OCI-LY7 (cell line): ENCODE measurements at regions not wholly inside any gene's neighbourhood (a gene's known extent, or its start where the extent isn't known, plus 50 kb on each side); places are given as distances from the start of the nearest gene placed in this dataset.

Experiments used
- BruUV-seq: library from RNA; stranded (reverse); fragments of 400-500 nt; replicated peaks from 2 replicates; lab custom pipeline; 2021; lab: Mats Ljungman, UMichigan
- CTCF ChIA-PET: fragments of 300-600 bp; sonication (Branson Sonifier 250); formaldehyde crosslinking; loops from one replicate; lab custom pipeline; 2022; ENCODE audit warnings: antibody characterized with exemption; ENCODE audit not compliant: unreplicated experiment; lab: Charles Lee
- POLR2A ChIA-PET: fragments of 300-600 bp; sonication (Branson Sonifier 250); formaldehyde crosslinking; loops from one replicate; lab custom pipeline; 2022; ENCODE audit warnings: antibody characterized with exemption; lab: Charles Lee
- DNase-seq: peaks from one replicate; pipeline ENCODE4 v3.0.0-alpha.2; 2015; ENCODE audit warnings: low spot score
- H2AFZ ChIP-seq: fragments of 200-600 bp; sonication (generic), shearing (Covaris generic); 2 replicates; pipeline ENCODE4 v1.6.1; 2014; ENCODE audit warnings: mild to moderate bottlenecking, antibody characterized with exemption, low read length, moderate library complexity
- H3K27ac ChIP-seq: fragments of 200-600 bp; sonication (generic); 2 replicates; pipeline ENCODE4 v1.5.1; 2014; ENCODE audit warnings: mixed run types, low read depth, mild to moderate bottlenecking, moderate library complexity, low read length, inconsistent platforms; ENCODE audit not compliant: poor library complexity, severe bottlenecking
- H3K36me3 ChIP-seq: fragments of 200-600 bp; sonication (generic); 2 replicates; pipeline ENCODE4 v1.6.1; 2014; ENCODE audit warnings: mild to moderate bottlenecking, antibody characterized with exemption, low read length, moderate library complexity, mixed read lengths; ENCODE audit not compliant: insufficient read depth
- H3K4me1 ChIP-seq: fragments of 200-600 bp; sonication (generic); 2 replicates; pipeline ENCODE4 v1.5.1; 2014; ENCODE audit warnings: mild to moderate bottlenecking, low read length; ENCODE audit not compliant: insufficient read depth, poor library complexity, severe bottlenecking
- H3K4me2 ChIP-seq: fragments of 200-600 bp; sonication (generic); 2 replicates; pipeline ENCODE4 v1.6.1; 2014; ENCODE audit warnings: mild to moderate bottlenecking, low read length
- H3K4me3 ChIP-seq: fragments of 200-600 bp; sonication (generic); 2 replicates; pipeline ENCODE4 v1.5.1; 2014; ENCODE audit warnings: mild to moderate bottlenecking, low read depth, low read length; ENCODE audit not compliant: poor library complexity, severe bottlenecking
- H3K79me2 ChIP-seq: fragments of 200-600 bp; sonication (generic); 2 replicates; pipeline ENCODE4 v1.6.1; 2016; ENCODE audit warnings: low read depth, mild to moderate bottlenecking, low read length, moderate library complexity, mixed read lengths; ENCODE audit not compliant: insufficient read depth
- H3K9me2 ChIP-seq: fragments of 200-600 bp; sonication (generic); 2 replicates; pipeline ENCODE4 v1.6.1; 2016; ENCODE audit warnings: mild to moderate bottlenecking, low read length, mixed read lengths; ENCODE audit not compliant: insufficient read depth
- H3K9me3 ChIP-seq: fragments of 200-600 bp; sonication (generic); 2 replicates; pipeline ENCODE4 v1.6.1; 2014; ENCODE audit warnings: mild to moderate bottlenecking, mixed run types, low read length, mixed read lengths
- H4K20me1 ChIP-seq: fragments of 200-600 bp; sonication (generic); 2 replicates; pipeline ENCODE4 v1.6.1; 2014; ENCODE audit warnings: mild to moderate bottlenecking, antibody characterized with exemption, low read length, moderate library complexity, mixed read lengths; ENCODE audit not compliant: insufficient read depth
- EZH2phosphoT487 ChIP-seq: fragments of 200-600 bp; sonication (generic); IDR thresholded peaks from 2 replicates; pipeline ENCODE4 v1.6.1; 2018; ENCODE audit warnings: low read depth, borderline replicate concordance, mild to moderate bottlenecking, mixed run types, antibody characterized with exemption, low read length, moderate library complexity, mixed read lengths
- intact Hi-C: fragments of 100-400 bp; cut with micrococcal nuclease; formaldehyde crosslinking; loops from one replicate; pipeline ENCODE4 v1.10.0; 2022; ENCODE audit not compliant: unreplicated experiment
- TF ChIP-seq, protein P1 (sequence below): fragments of 200-600 bp; sonication (generic); conservative IDR thresholded peaks from 2 replicates; pipeline ENCODE4 v1.5.1; 2014; ENCODE audit warnings: mild to moderate bottlenecking, antibody characterized with exemption, low read length, moderate library complexity, mixed read lengths

DNA sequence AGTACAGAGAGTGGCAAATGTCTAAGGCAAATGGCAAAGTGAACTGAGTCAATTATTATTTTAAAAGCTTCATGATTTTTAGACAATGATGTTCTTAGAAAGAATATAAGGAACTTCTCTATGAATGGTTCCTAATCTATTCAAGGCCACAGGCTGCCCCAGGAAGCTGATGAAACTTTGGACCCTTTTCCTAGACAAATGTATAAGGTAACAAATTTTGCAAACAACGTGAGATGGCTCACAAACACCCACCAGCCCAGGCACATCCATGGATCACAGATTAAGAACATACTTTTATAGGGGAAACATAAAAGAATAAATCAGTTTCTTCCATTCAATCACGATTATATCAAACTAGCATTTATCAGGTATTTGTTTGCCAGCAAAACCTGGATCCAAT, 659.0 kb downstream of the IRS1 start:
- no peak overlapping the region for H3K4me2 ChIP-seq
- H4K20me1 ChIP-seq: no peaks in the 10 kb centered on the region
- H3K79me2 ChIP-seq: no peaks in the 10 kb centered on the region
- H3K9me2 ChIP-seq: no peaks in the 10 kb centered on the region
- H2AFZ ChIP-seq: no peak overlapping the region
- ChIA-PET POLR2A (no interaction called here), CTCF (no interaction called here)
- DNase-seq: no peak
- TF ChIP-seq, protein P1, sequence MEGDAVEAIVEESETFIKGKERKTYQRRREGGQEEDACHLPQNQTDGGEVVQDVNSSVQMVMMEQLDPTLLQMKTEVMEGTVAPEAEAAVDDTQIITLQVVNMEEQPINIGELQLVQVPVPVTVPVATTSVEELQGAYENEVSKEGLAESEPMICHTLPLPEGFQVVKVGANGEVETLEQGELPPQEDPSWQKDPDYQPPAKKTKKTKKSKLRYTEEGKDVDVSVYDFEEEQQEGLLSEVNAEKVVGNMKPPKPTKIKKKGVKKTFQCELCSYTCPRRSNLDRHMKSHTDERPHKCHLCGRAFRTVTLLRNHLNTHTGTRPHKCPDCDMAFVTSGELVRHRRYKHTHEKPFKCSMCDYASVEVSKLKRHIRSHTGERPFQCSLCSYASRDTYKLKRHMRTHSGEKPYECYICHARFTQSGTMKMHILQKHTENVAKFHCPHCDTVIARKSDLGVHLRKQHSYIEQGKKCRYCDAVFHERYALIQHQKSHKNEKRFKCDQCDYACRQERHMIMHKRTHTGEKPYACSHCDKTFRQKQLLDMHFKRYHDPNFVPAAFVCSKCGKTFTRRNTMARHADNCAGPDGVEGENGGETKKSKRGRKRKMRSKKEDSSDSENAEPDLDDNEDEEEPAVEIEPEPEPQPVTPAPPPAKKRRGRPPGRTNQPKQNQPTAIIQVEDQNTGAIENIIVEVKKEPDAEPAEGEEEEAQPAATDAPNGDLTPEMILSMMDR: no peak
- no peak for TF ChIP-seq EZH2phosphoT487
- no TSS peak for BruUV-seq
- H3K9me3 ChIP-seq: no peaks in the 10 kb centered on the region
- intact Hi-C loops: no loop called here
- no peaks in the 10 kb centered on the region for H3K4me1 ChIP-seq
- no peak overlapping the region for H3K4me3 ChIP-seq
- no peaks in the 10 kb centered on the region for H3K36me3 ChIP-seq
- H3K27ac ChIP-seq: no peak overlapping the region

DNA sequence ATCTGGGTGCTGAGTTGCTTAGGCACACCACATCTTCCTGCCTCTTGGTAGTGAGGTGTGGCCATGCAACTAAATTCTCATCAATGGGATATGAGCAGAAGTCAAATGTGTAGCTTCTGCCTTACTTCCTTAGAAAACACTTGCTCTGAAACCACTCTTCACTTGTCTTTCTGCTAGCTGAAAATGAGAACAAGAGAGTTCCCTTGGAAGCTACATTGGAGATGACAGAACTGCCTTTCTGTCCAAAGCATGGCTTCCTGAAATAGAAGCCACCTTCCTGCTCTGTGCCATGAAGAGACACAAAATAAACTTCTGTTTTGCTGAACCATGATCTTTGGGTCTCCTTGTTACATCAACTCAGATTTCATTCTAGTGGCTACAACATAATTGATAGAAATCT, 659.9 kb downstream of the IRS1 start:
- TF ChIP-seq EZH2phosphoT487: no peak
- TF ChIP-seq, protein P1: no peak
- POLR2A ChIA-PET: interaction anchor here (0.7 kb wide), 1 partner anchor 468 kb away, joined by 3 read pairs; no protein-coding TSS in a partner anchor
- H3K4me3 ChIP-seq: no peak overlapping the region
- H3K4me2 ChIP-seq: no peak overlapping the region
- H2AFZ ChIP-seq: no peak overlapping the region
- H3K36me3 ChIP-seq: no peaks in the 10 kb centered on the region
- no peaks in the 10 kb centered on the region for H3K79me2 ChIP-seq
- no peak overlapping the region for H3K27ac ChIP-seq
- no peaks in the 10 kb centered on the region for H3K9me3 ChIP-seq
- intact Hi-C loops: no loop called here
- no peak for DNase-seq
- no peaks in the 10 kb centered on the region for H3K9me2 ChIP-seq
- H3K4me1 ChIP-seq: no peaks in the 10 kb centered on the region
- BruUV-seq: no TSS peak
- CTCF ChIA-PET: no interaction called here
- no peaks in the 10 kb centered on the region for H4K20me1 ChIP-seq

DNA sequence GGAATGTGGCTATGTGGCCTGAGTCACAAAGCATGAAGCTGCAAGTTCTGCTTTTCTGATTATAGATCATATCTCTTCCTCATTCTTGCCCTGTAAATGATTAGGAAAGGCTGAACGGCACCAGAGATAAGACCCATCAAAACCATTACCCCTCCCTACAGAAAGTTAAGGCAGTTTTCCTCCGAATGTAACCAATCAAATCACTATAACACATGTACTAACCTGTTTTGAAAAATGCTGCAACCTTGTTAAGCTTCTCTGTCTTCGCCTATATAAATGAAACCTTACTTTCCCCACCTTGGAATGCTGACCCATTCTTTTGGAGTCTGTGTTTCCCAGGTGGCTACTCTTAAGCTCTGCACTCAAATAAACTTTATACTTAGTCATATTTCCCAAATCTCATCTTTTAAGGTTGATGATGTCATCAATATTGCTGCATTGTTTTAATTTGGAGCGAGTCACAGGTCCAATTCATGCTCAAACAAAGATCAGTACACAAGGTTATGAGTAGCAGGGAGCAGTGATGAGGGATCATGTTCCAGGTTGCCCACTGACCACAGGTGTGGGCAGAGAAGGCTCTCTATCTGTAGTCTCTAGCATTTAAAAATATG, 662.3 kb downstream of the IRS1 start:
- Histone ChIP-seq H3K79me2 (no peaks in the 10 kb centered on the region), H3K9me2 (no peaks in the 10 kb centered on the region), H4K20me1 (no peaks in the 10 kb centered on the region), H3K4me1 (no peaks in the 10 kb centered on the region), H3K4me3 (no peak overlapping the region), H3K9me3 (no peaks in the 10 kb centered on the region), H3K4me2 (no peak overlapping the region), H3K36me3 (no peaks in the 10 kb centered on the region), H2AFZ (no peak overlapping the region), H3K27ac (no peak overlapping the region)
- intact Hi-C loops: no loop called here
- ChIA-PET POLR2A (interaction anchor here (0.5 to 0.6 kb wide), 2 partner anchors 97 to 480 kb away, joined by 3 to 8 read pairs; no protein-coding TSS in a partner anchor), CTCF (no interaction called here)
- BruUV-seq: no TSS peak
- TF ChIP-seq, protein P1: no peak
- TF ChIP-seq EZH2phosphoT487: no peak
- no peak for DNase-seq
